Endothelial cell (in vitro differentiated cells): ENCODE measurements at regions not wholly inside any gene's neighbourhood (a gene's known extent, or its start where the extent isn't known, plus 50 kb on each side); places are given as distances from the start of the nearest gene placed in this dataset.

Experiments used
- DNase-seq: peaks from one replicate; pipeline ENCODE4 v3.0.0; 2021; ENCODE audit warnings: low spot score
- H3K27ac Mint-ChIP-seq: one replicate; pipeline ENCODE4 v1.8.0; 2021; ENCODE audit warnings: mixed read lengths, inconsistent platforms; ENCODE audit not compliant: unreplicated experiment
- H3K27me3 Mint-ChIP-seq: one replicate; pipeline ENCODE4 v1.8.0; 2021; ENCODE audit warnings: mild to moderate bottlenecking, moderate library complexity, mixed read lengths, inconsistent platforms; ENCODE audit not compliant: unreplicated experiment
- H3K36me3 Mint-ChIP-seq: one replicate; pipeline ENCODE4 v1.8.0; 2021; ENCODE audit warnings: mild to moderate bottlenecking, low read depth, mixed read lengths, inconsistent platforms; ENCODE audit not compliant: unreplicated experiment
- H3K4me1 Mint-ChIP-seq: one replicate; pipeline ENCODE4 v1.8.0; 2021; ENCODE audit warnings: mild to moderate bottlenecking, mixed read lengths, inconsistent platforms; ENCODE audit not compliant: unreplicated experiment
- H3K4me3 Mint-ChIP-seq: one replicate; pipeline ENCODE4 v1.8.0; 2021; ENCODE audit warnings: mild to moderate bottlenecking, mixed read lengths, inconsistent platforms; ENCODE audit not compliant: unreplicated experiment
- H3K9me3 Mint-ChIP-seq: one replicate; pipeline ENCODE4 v1.8.0; 2021; ENCODE audit warnings: mixed read lengths, inconsistent platforms; ENCODE audit not compliant: unreplicated experiment
- TF ChIP-seq, protein P1 (sequence below): fragments of 200-600 bp; sonication (generic); IDR thresholded peaks from one replicate; pipeline ENCODE4 v1.5.0; 2021; ENCODE audit warnings: antibody characterized with exemption; ENCODE audit not compliant: unreplicated experiment

DNA sequence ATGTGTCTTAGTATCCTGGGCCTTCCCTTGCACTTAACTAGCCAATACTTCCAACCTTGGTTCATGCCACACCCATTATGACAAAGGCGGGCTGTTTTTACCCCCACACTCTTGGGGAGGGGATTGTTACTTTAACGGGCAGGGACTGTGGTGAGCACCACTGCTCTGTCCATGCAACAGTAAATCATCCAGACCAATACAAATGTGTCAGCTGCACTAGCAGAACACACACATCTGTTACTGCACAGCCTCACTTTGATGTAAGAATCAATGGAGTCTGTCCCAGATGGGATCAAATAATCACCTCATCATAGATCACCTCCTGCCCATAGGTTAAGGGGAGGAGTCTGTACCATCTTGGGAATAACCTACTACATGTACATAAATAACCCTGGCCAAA, 58.1 kb downstream of the NPAP1 start:
- Mint-ChIP-seq H3K36me3 (no peaks in the 10 kb centered on the region), H3K4me1 (no peaks in the 10 kb centered on the region), H3K27ac (no peak overlapping the region), H3K27me3 (no peaks in the 10 kb centered on the region), H3K4me3 (no peak overlapping the region), H3K9me3 (peaks cover 4% of the 10 kb centered on the region)
- DNase-seq = no peak
- TF ChIP-seq, protein P1, sequence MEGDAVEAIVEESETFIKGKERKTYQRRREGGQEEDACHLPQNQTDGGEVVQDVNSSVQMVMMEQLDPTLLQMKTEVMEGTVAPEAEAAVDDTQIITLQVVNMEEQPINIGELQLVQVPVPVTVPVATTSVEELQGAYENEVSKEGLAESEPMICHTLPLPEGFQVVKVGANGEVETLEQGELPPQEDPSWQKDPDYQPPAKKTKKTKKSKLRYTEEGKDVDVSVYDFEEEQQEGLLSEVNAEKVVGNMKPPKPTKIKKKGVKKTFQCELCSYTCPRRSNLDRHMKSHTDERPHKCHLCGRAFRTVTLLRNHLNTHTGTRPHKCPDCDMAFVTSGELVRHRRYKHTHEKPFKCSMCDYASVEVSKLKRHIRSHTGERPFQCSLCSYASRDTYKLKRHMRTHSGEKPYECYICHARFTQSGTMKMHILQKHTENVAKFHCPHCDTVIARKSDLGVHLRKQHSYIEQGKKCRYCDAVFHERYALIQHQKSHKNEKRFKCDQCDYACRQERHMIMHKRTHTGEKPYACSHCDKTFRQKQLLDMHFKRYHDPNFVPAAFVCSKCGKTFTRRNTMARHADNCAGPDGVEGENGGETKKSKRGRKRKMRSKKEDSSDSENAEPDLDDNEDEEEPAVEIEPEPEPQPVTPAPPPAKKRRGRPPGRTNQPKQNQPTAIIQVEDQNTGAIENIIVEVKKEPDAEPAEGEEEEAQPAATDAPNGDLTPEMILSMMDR = no peak

DNA sequence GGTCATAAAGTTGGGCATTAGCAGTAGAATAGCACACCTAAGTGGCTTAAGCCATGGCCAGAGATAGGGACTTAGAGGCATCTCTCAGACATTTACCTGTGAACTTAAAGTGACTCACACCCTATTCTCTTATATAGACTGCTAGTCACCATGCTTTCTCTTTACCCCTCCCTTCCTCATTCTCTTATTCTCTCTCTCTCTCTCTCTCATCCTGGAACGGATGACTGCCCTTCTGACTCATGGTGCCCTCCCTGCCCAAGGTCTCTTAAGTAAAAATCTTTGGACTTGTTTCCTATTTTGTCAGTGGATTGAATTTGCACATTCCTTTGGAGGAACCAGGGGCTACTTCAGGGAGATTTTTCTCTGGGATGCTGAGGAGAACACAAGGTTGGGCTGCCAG, 58.8 kb downstream of the NPAP1 start:
- Mint-ChIP-seq H3K9me3 (peaks cover 4% of the 10 kb centered on the region), H3K27ac (no peak overlapping the region), H3K36me3 (no peaks in the 10 kb centered on the region), H3K4me1 (no peaks in the 10 kb centered on the region), H3K27me3 (no peaks in the 10 kb centered on the region), H3K4me3 (no peak overlapping the region)
- TF ChIP-seq, protein P1 = no peak
- DNase-seq = no peak

DNA sequence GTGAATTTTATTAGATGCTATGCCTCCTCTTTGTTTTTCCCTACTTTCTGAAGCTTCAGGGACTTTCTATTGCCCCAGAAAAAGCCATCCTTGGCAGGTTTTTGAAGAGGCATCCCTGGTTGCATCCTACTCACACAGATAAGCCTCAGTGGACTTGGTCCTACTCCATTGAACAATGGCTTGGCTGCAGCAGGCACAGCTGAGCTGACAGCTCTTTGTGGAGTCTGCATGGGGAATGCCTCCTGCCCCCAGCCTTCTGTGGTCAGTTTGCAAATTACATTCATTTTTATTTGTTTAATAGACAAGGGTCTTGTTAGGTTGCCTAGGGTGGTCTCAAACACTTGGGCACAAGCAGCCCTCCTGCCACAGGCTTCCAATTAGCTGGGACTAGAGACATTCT, 69.7 kb downstream of the NPAP1 start:
- Mint-ChIP-seq H3K27ac (no peak overlapping the region), H3K4me3 (no peak overlapping the region), H3K4me1 (no peaks in the 10 kb centered on the region), H3K36me3 (peaks cover 8% of the 10 kb centered on the region), H3K27me3 (no peaks in the 10 kb centered on the region), H3K9me3 (peaks cover 4% of the 10 kb centered on the region)
- TF ChIP-seq, protein P1 = no peak
- no peak for DNase-seq

DNA sequence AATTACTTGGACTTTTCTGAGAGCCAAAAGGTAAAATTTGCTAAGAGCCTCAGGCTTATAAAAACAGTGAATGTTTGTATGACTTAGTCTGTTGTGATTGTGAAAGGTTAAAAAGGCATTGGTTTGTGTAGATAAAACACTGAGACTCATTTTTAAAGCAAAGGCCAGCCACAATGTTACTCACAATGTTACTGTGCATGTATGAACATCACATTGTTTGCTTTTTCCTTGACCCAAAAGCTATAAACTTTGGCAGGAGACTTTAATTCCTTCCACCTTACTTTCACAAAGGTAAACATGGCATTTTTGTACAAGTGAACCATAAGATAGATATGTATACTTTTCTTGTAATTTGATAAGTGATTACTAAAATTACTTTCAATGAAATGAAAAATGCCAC, 70.5 kb downstream of the NPAP1 start:
- H3K27ac Mint-ChIP-seq = no peak overlapping the region
- no peak overlapping the region for H3K4me3 Mint-ChIP-seq
- H3K36me3 Mint-ChIP-seq = peaks cover 8% of the 10 kb centered on the region
- peaks cover 4% of the 10 kb centered on the region for H3K9me3 Mint-ChIP-seq
- TF ChIP-seq, protein P1 = no peak
- no peaks in the 10 kb centered on the region for H3K4me1 Mint-ChIP-seq
- DNase-seq = no peak
- H3K27me3 Mint-ChIP-seq = no peaks in the 10 kb centered on the region

DNA sequence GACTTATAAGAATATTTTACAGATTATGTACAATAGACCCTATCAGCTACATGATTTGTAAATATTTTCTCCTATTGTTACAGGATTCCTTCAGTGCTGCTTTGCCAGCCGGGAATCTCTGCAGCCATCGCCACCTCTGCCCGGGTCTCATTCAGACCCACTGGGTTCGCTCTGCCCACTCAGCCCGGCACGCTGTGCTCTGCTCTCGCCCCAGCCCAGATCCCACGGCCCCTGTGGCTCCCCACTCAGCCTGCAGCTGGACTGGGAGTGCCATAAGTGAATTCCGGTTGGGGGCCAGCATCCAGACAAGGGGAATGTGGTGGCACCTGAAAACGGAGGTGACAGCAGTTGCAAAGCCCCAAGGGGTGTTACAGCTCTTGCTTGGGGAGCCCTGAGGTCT, 71.8 kb downstream of the NPAP1 start:
- H3K9me3 Mint-ChIP-seq = peaks cover 4% of the 10 kb centered on the region
- peaks cover 8% of the 10 kb centered on the region for H3K36me3 Mint-ChIP-seq
- no peak overlapping the region for H3K4me3 Mint-ChIP-seq
- DNase-seq = no peak
- TF ChIP-seq, protein P1 = no peak
- no peaks in the 10 kb centered on the region for H3K27me3 Mint-ChIP-seq
- no peaks in the 10 kb centered on the region for H3K4me1 Mint-ChIP-seq
- no peak overlapping the region for H3K27ac Mint-ChIP-seq
